K562 (cell line): ENCODE measurements at regions not wholly inside any gene's neighbourhood (a gene's known extent, or its start where the extent isn't known, plus 50 kb on each side); places are given as distances from the start of the nearest gene placed in this dataset.

ENCODE experiments used
- ATAC-seq: fragments of 200-7000 bp; cut with Tn5 transposase; 3 replicates; pipeline ENCODE4 v1.9.1; 2020; ENCODE audit warnings: moderate library complexity
- BruUV-seq: library from RNA; stranded (reverse); fragments of 400-500 nt; replicated peaks from 2 replicates; lab custom pipeline; 2021; lab: Mats Ljungman, UMichigan
- CTCF ChIA-PET: fragments of 300-600 bp; formaldehyde crosslinking; extraction: SDS; loops from one replicate; lab custom pipeline; 2021; ENCODE audit warnings: low intra/inter-chr PET ratio; lab: Yijun Ruan, JAX
- POLR2A ChIA-PET: fragments of 300-600, 350-650 bp; sonication (Branson Sonifier 250); formaldehyde crosslinking; extraction: SDS; loops from one replicate; lab custom pipeline; 2021; ENCODE audit warnings: antibody characterized with exemption, inconsistent platforms; lab: Yijun Ruan, JAX
- DNase-seq, 4 experiments: peaks; one replicate each; pipeline versions ENCODE4 v3.0.0 to v3.0.0-alpha.2; 2011 to 2018; ENCODE audit warnings: low spot score in 3 of 4, mixed read lengths in 3 of 4; ENCODE audit errors: extremely low read depth in 1 of 4
- FAIRE-seq: peaks from 2 replicates; lab custom pipeline; 2011; peaks lifted over from hg19 to GRCh38; lab: Jason Lieb, UNC
- H2AFZ ChIP-seq: 2 replicates; pipeline ENCODE4 v1.6.0; 2011; ENCODE audit warnings: low read depth, low read length, control low read depth, inconsistent platforms
- H3K27ac ChIP-seq: fragments of 200-600 bp; 3 replicates; pipeline ENCODE4 v1.8.0; 2011; ENCODE audit warnings: low read depth, mild to moderate bottlenecking, control low read depth, inconsistent platforms, low read length, moderate library complexity, mixed read lengths; ENCODE audit errors: extremely low read depth
- H3K27me3 ChIP-seq, 2 experiments: fragments of 300-600 bp in 1 of 2; 2 replicates in 1 of 2; 3 replicates in 1 of 2; pipeline versions ENCODE4 v1.6.0 to v1.8.0; 2011; ENCODE audit warnings: inconsistent platforms in 2 of 2, low read length in 2 of 2, mild to moderate bottlenecking in 1 of 2, mixed read lengths in 1 of 2, moderate library complexity in 1 of 2; ENCODE audit not compliant: control insufficient read depth in 2 of 2, insufficient read depth in 2 of 2
- H3K36me3 ChIP-seq: fragments of 300-600 bp; 3 replicates; pipeline ENCODE4 v1.8.0; 2011; ENCODE audit warnings: mild to moderate bottlenecking, low read length, inconsistent platforms; ENCODE audit not compliant: control insufficient read depth, insufficient read depth
- H3K4me1 ChIP-seq, 2 experiments: fragments of 200-600 bp in 1 of 2; replicated peaks in 1 of 2; 2 replicates in 1 of 2; 3 replicates in 1 of 2; pipeline versions ENCODE4 v1.5.1 to v1.8.0; 2011; ENCODE audit warnings: inconsistent platforms in 2 of 2, low read length in 2 of 2, mild to moderate bottlenecking in 1 of 2, mixed read lengths in 1 of 2, moderate library complexity in 1 of 2; ENCODE audit not compliant: control insufficient read depth in 2 of 2, insufficient read depth in 2 of 2
- H3K4me2 ChIP-seq: 2 replicates; pipeline ENCODE4 v1.6.1; 2011; ENCODE audit warnings: low read length, control low read depth, inconsistent platforms, mixed read lengths; ENCODE audit not compliant: insufficient read depth
- H3K4me3 ChIP-seq: fragments of 200-600 bp; sonication (generic), shearing (Covaris generic); 2 replicates; pipeline ENCODE4 v1.5.1; 2016; ENCODE audit warnings: control low read depth, inconsistent platforms
- H3K79me2 ChIP-seq: fragments of 200-600 bp; 3 replicates; pipeline ENCODE4 v1.8.0; 2011; ENCODE audit warnings: low read length, inconsistent platforms; ENCODE audit not compliant: control insufficient read depth, insufficient read depth
- H3K9ac ChIP-seq, 2 experiments: 2 replicates each; pipeline versions ENCODE4 v1.6.0 to v1.6.1; 2011; ENCODE audit warnings: low read depth in 2 of 2, low read length in 2 of 2, control low read depth in 1 of 2, inconsistent platforms in 1 of 2, mild to moderate bottlenecking in 1 of 2, mixed read lengths in 1 of 2; ENCODE audit not compliant: insufficient read depth in 1 of 2
- H3K9me1 ChIP-seq: one replicate; pipeline ENCODE4 v1.6.0; 2011; ENCODE audit warnings: inconsistent platforms, mild to moderate bottlenecking, low read length, moderate library complexity; ENCODE audit not compliant: control insufficient read depth, insufficient read depth
- H3K9me3 ChIP-seq: replicated peaks from 2 replicates; pipeline ENCODE4 v1.5.1; 2011; ENCODE audit warnings: low read depth, low read length, inconsistent platforms; ENCODE audit not compliant: control insufficient read depth, insufficient read depth
- H4K20me1 ChIP-seq: replicated peaks from 2 replicates; pipeline ENCODE4 v1.6.1; 2011; ENCODE audit warnings: low read length, inconsistent platforms, mixed read lengths; ENCODE audit not compliant: control insufficient read depth, insufficient read depth
- C11orf30 ChIP-seq: fragments of 450-650 bp; IDR thresholded peaks from 2 replicates; pipeline ENCODE4 v1.6.1; 2016; ENCODE audit warnings: low read depth, mild to moderate bottlenecking
- CBX5 ChIP-seq: IDR thresholded peaks from 2 replicates; pipeline ENCODE4 v1.6.1; 2014; ENCODE audit warnings: low read depth, borderline replicate concordance
- CTCFL ChIP-seq: IDR thresholded peaks from 2 replicates; pipeline ENCODE4 v1.6.1; 2011; ENCODE audit warnings: borderline replicate concordance, low read depth, mild to moderate bottlenecking, moderate library complexity, low read length; ENCODE audit not compliant: insufficient read depth, poor library complexity, severe bottlenecking
- DACH1 ChIP-seq: fragments of 450-650 bp; IDR thresholded peaks from 2 replicates; pipeline ENCODE4 v1.6.1; 2018; ENCODE audit not compliant: partially characterized antibody
- DNMT1 ChIP-seq: fragments of 450-650 bp; IDR thresholded peaks from 2 replicates; pipeline ENCODE4 v1.6.1; 2016; ENCODE audit warnings: antibody characterized with exemption, mild to moderate bottlenecking
- ETV6 ChIP-seq, 3 experiments: fragments of 150-350 bp in 1 of 3; sonication (generic) in 1 of 3; formaldehyde crosslinking in 1 of 3; IDR thresholded peaks; 2 replicates each; pipeline versions ENCODE4 v1.6.1 to v1.8.0; 2014 to 2022; ENCODE audit warnings: borderline replicate concordance in 2 of 3, low read depth in 2 of 3, antibody characterized with exemption in 1 of 3, low read length in 1 of 3, mild to moderate bottlenecking in 1 of 3, missing genetic modification reagents in 1 of 3
- ILF3 ChIP-seq: fragments of 450-650 bp; IDR thresholded peaks from 2 replicates; pipeline ENCODE4 v1.6.1; 2018; ENCODE audit warnings: antibody characterized with exemption, mild to moderate bottlenecking, moderate library complexity, borderline replicate concordance
- IRF1 ChIP-seq: sonication (generic); formaldehyde crosslinking; IDR thresholded peaks from 2 replicates; pipeline ENCODE4 v1.8.0; 2022; ENCODE audit warnings: missing genetic modification reagents, mild to moderate bottlenecking, borderline replicate concordance
- MITF ChIP-seq: IDR thresholded peaks from 2 replicates; pipeline ENCODE4 v1.6.1; 2014; ENCODE audit warnings: antibody characterized with exemption
- POLR3G ChIP-seq: IDR thresholded peaks from 2 replicates; pipeline ENCODE4 v1.6.1; 2011; ENCODE audit not compliant: insufficient read length, insufficient replicate concordance; ENCODE audit errors: extremely low read depth
- RBM34 ChIP-seq: fragments of 200-400 bp; formaldehyde crosslinking; IDR thresholded peaks from 2 replicates; pipeline ENCODE4 v1.6.1; 2018; ENCODE audit warnings: low read length, borderline replicate concordance; ENCODE audit not compliant: insufficient read depth
- SAFB ChIP-seq: fragments of 200-400 bp; formaldehyde crosslinking; IDR thresholded peaks from 2 replicates; pipeline ENCODE4 v1.6.1; 2017; ENCODE audit warnings: low read depth, low read length, borderline replicate concordance
- ZBTB5 ChIP-seq: fragments of 450-650 bp; IDR thresholded peaks from 2 replicates; pipeline ENCODE4 v1.6.1; 2017; ENCODE audit warnings: antibody characterized with exemption
- ZNF174 ChIP-seq: fragments of 250-450 bp; sonication (Bioruptor Pico); IDR thresholded peaks from 2 replicates; pipeline ENCODE4 v1.4.0; 2020; ENCODE audit warnings: mild to moderate bottlenecking
- ZNF232 ChIP-seq: sonication (generic); formaldehyde crosslinking; IDR thresholded peaks from 2 replicates; pipeline ENCODE4 v1.8.0; 2022; ENCODE audit warnings: mild to moderate bottlenecking, missing genetic modification reagents
- WGBS: fragments of 100-300 bp; shearing (Covaris generic); methylation state at CpG from one replicate; pipeline ENCODE4 v1.1.6; 2016; ENCODE audit warnings: low coverage, mixed read lengths; ENCODE audit not compliant: insufficient coverage; ENCODE audit errors: missing lambda C conversion rate; 5-methylcytosine and 5-hydroxymethylcytosine counted together
- in situ Hi-C: fragments of 300-500 bp; cut with MboI; formaldehyde crosslinking; loops from 4 replicates; pipeline ENCODE4 v1.15.0; 2018; ENCODE audit warnings: inconsistent platforms, mixed read lengths
- intact Hi-C: fragments of 100-400 bp; cut with micrococcal nuclease; formaldehyde crosslinking; loops from 2 replicates; pipeline ENCODE4 v1.14.2; 2022

GRCh38 chr3:75610773-75611172 is 53.4 kb upstream of the FRG2C start:
- 0% methylated on average over 2 of the region's 2 CpGs for WGBS
- POLR2A ChIA-PET = no interaction called here
- CTCF ChIA-PET = no interaction called here

More at GRCh38 chr3:75610773-75611172, 53.4 kb upstream of the FRG2C start:
- Histone ChIP-seq H4K20me1 (no peaks in the 10 kb centered on the region), H3K36me3 (no peaks in the 10 kb centered on the region), H3K4me3 (no peak overlapping the region), H3K9me3 (no peaks in the 10 kb centered on the region), H3K27me3 (no peaks in the 10 kb centered on the region), H3K4me2 (no peak overlapping the region), H3K27ac (no peak overlapping the region), H2AFZ (no peak overlapping the region), H3K79me2 (no peaks in the 10 kb centered on the region), H3K9me1 (no peaks in the 10 kb centered on the region), H3K4me1 (no peaks in the 10 kb centered on the region), H3K9ac (no peak overlapping the region)
- intact Hi-C loops = no loop called here
- ATAC-seq (no peak), DNase-seq (no peak), FAIRE-seq (no peak)
- in situ Hi-C loops = no loop called here
- TF ChIP-seq MITF (no peak), DACH1 (peak; percentile 92), POLR3G (no peak), SAFB (peak; percentile 75), ILF3 (no peak), IRF1 (CRISPR knock-in tag) (0 out of 2 replicates have a peak, but pooled peaks have one; percentile 33), ZBTB5 (no peak), DNMT1 (no peak), RBM34 (no peak), C11orf30 (no peak), ZNF174 (no peak), CBX5 (no peak), ZNF232 (peak; percentile 45; the same call in 1 of the 2 replicates), ETV6 (IDR thresholded peaks at IDR 0.05; ENCODE audit: borderline replicate concordance in 1 of 2, low read depth in 2 of 2, low read length in 1 of 2) (no peak), ETV6 (CRISPR knock-in tag; IDR thresholded peaks at IDR 0.05; ENCODE audit: borderline replicate concordance) (peak; percentile 62; the same call in 1 of the 2 replicates), CTCFL (no peak)
- TF ChIP-seq, all 486 proteins: peak for 5
- no TSS peak for BruUV-seq
